Kidney epithelial cell (primary cell): ENCODE measurements at regions not wholly inside any gene's neighbourhood (a gene's known extent, or its start where the extent isn't known, plus 50 kb on each side); places are given as distances from the start of the nearest gene placed in this dataset.

ENCODE experiments used
- DNase-seq: peaks from one replicate; pipeline ENCODE4 v3.0.0-alpha.2; 2010; ENCODE audit warnings: low read depth
- H3K27me3 ChIP-seq: 2 replicates; pipeline ENCODE4 v1.6.0; 2011; ENCODE audit warnings: low read length; ENCODE audit not compliant: control insufficient read depth, insufficient read depth
- H3K36me3 ChIP-seq: 2 replicates; pipeline ENCODE4 v1.5.1; 2011; ENCODE audit warnings: low read length; ENCODE audit not compliant: control insufficient read depth, insufficient read depth
- H3K4me3 ChIP-seq: 2 replicates; pipeline ENCODE4 v1.5.1; 2011; ENCODE audit warnings: low read depth, mild to moderate bottlenecking, control low read depth, low read length
- TF ChIP-seq, protein P1 (sequence below): IDR thresholded peaks from 2 replicates; pipeline ENCODE4 v1.5.1; 2011; ENCODE audit warnings: mild to moderate bottlenecking, moderate library complexity, low read length, control low read depth, inconsistent platforms; ENCODE audit not compliant: insufficient read depth, poor library complexity, severe bottlenecking

DNA sequence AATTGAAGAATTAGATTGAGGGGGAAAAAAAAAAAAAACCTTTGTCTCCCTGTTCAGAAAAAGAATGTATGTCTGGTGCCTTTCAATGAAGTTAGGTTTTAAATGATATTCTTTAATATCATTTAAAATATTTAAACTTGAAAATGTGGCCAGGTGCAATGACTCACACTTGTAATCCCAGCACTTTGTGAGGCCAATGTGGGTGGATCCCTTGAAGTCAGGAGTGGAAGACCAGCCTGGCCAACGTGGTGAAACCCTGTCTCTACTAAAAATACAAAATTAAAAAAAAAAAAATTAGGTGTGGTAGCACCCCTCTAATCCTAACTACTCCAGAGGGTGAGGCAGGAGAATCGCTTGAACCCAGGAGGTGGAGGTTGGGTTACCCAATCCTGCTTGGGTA, 111.1 kb upstream of the RASA1 start:
- TF ChIP-seq, protein P1, sequence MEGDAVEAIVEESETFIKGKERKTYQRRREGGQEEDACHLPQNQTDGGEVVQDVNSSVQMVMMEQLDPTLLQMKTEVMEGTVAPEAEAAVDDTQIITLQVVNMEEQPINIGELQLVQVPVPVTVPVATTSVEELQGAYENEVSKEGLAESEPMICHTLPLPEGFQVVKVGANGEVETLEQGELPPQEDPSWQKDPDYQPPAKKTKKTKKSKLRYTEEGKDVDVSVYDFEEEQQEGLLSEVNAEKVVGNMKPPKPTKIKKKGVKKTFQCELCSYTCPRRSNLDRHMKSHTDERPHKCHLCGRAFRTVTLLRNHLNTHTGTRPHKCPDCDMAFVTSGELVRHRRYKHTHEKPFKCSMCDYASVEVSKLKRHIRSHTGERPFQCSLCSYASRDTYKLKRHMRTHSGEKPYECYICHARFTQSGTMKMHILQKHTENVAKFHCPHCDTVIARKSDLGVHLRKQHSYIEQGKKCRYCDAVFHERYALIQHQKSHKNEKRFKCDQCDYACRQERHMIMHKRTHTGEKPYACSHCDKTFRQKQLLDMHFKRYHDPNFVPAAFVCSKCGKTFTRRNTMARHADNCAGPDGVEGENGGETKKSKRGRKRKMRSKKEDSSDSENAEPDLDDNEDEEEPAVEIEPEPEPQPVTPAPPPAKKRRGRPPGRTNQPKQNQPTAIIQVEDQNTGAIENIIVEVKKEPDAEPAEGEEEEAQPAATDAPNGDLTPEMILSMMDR = no peak
- Histone ChIP-seq H3K4me3 (no peak overlapping the region), H3K27me3 (no peaks in the 10 kb centered on the region), H3K36me3 (no peaks in the 10 kb centered on the region)
- DNase-seq = no peak

GRCh38 chr5:87164409-87164808, 103.3 kb upstream of the RASA1 start:
- H3K4me3 ChIP-seq = no peak overlapping the region
- no peak for DNase-seq
- no peaks in the 10 kb centered on the region for H3K27me3 ChIP-seq
- TF ChIP-seq, protein P1 = no peak
- no peaks in the 10 kb centered on the region for H3K36me3 ChIP-seq

DNA sequence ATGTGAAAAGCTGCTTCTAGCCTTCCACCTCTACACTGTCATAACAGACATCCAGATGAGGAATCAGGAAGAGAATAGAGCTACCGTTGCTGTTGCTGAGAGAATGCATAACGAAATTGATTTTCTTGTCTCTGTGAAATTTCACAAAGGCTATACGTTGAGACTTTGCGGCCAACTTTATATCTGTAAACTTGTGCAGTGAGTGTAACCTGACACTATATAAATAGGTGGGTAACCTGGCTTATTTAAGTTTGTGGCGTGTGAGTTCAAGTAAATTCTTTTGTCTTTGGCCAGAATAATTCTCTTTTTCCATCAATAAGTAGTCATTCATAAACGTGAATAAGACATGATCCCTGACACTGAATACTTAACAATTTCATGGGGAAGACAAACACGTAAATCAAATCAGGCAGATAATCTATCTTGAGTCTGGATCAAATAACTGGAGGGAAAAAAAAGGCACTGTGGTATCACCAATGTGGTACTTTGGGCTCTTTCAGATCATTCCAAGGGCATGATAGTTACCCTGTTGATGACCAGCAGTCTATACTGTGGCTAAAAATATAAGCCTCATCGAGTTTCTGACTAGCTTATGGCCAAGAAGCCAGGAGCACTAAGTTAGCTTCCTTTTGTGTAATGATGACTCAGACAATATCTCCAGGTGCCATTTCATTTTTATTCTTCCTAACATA, 98.2 kb upstream of the RASA1 start:
- no peaks in the 10 kb centered on the region for H3K27me3 ChIP-seq
- DNase-seq = no peak
- TF ChIP-seq, protein P1 = no peak
- no peak overlapping the region for H3K4me3 ChIP-seq
- no peaks in the 10 kb centered on the region for H3K36me3 ChIP-seq

- TF ChIP-seq, protein P1 = no peak
- Histone ChIP-seq H3K36me3 (no peaks in the 10 kb centered on the region), H3K4me3 (no peak overlapping the region), H3K27me3 (no peaks in the 10 kb centered on the region)
- no peak for DNase-seq
Measured at GRCh38 chr5:87170799-87171198, 96.9 kb upstream of the RASA1 start.

GRCh38 chr5:87182649-87183048, 85.0 kb upstream of the RASA1 start:
- DNase-seq = no peak
- TF ChIP-seq, protein P1 = no peak

DNA sequence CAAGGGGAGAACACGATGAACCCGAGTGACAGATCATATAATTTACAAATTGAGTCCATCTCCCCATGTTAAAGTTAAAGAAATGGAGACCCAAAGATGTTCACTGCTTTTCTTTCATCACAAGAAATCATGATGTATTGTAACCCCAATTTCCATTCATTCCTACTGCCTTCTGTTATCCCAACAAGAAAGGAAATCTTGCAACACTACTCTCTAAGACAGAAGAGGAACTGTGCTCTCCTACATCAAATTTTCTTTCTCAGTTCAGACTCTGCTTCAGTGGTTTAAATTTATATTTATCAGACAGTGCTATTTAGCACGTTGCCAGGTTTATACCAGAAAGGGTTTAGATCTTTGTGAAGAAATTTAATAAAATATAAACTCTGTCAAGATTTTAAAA, 83.8 kb upstream of the RASA1 start:
- TF ChIP-seq, protein P1 = no peak

More at GRCh38 chr5:87182649-87183048, 85.0 kb upstream of the RASA1 start:
- H3K27me3 ChIP-seq = no peaks in the 10 kb centered on the region
- H3K36me3 ChIP-seq = no peaks in the 10 kb centered on the region
- no peak overlapping the region for H3K4me3 ChIP-seq

More for the DNA sequence above, 83.8 kb upstream of the RASA1 start:
- no peak for DNase-seq
- H3K36me3 ChIP-seq = no peaks in the 10 kb centered on the region
- H3K27me3 ChIP-seq = no peaks in the 10 kb centered on the region
- no peak overlapping the region for H3K4me3 ChIP-seq
